ENCODE measurements at regions not wholly inside any gene's neighbourhood (a gene's known extent, or its start where the extent isn't known, plus 50 kb on each side); places are given as distances from the start of the nearest gene placed in this dataset.

- DNase-seq, result peak; percentile 5
These were observed 338.7 kb downstream of the HRH4 start for GRCh38 chr18:24799176-24799575.

- no peak for DNase-seq
These were observed 339.3 kb downstream of the HRH4 start for GRCh38 chr18:24799720-24800119.

- DNase-seq, result no peak
These were observed 340.6 kb downstream of the HRH4 start for GRCh38 chr18:24801001-24801400.

GRCh38 chr18:24802456-24802855, 342.0 kb downstream of the HRH4 start:
- DNase-seq, result no peak

GRCh38 chr18:24805156-24805555, 344.7 kb downstream of the HRH4 start:
- no peak for DNase-seq

GRCh38 chr18:24809173-24809950, 348.9 kb downstream of the HRH4 start:
- DNase-seq, result no peak

- DNase-seq, result no peak
These were observed 350.3 kb downstream of the HRH4 start for GRCh38 chr18:24810561-24811305.

GRCh38 chr18:24811950-24812681, 351.7 kb downstream of the HRH4 start:
- DNase-seq, result no peak

- DNase-seq, result no peak
These were observed 354.1 kb downstream of the HRH4 start for GRCh38 chr18:24814521-24814920.

GRCh38 chr18:24817150-24817549, 356.7 kb downstream of the HRH4 start:
- no peak for DNase-seq

- no peak for DNase-seq
These were observed 357.3 kb downstream of the HRH4 start for GRCh38 chr18:24817587-24818371.

- DNase-seq, result no peak
These were observed 358.0 kb downstream of the HRH4 start for GRCh38 chr18:24818441-24818840.

GRCh38 chr18:24819141-24819890, 358.9 kb downstream of the HRH4 start:
- DNase-seq, result no peak

- no peak for DNase-seq
These were observed 365.0 kb downstream of the HRH4 start for GRCh38 chr18:24825397-24825796.

GRCh38 chr18:24826605-24827004, 366.2 kb downstream of the HRH4 start:
- DNase-seq, result no peak

GRCh38 chr18:24827501-24827900, 367.1 kb downstream of the HRH4 start:
- no peak for DNase-seq

- no peak for DNase-seq
These were observed 370.6 kb downstream of the HRH4 start for GRCh38 chr18:24831081-24831480.

- DNase-seq, result no peak
These were observed 371.6 kb downstream of the HRH4 start for GRCh38 chr18:24831871-24832665.

- DNase-seq, result no peak
These were observed 375.3 kb downstream of the HRH4 start for GRCh38 chr18:24835751-24836150.

- no peak for DNase-seq
These were observed 376.6 kb downstream of the HRH4 start for GRCh38 chr18:24837066-24837465.

GRCh38 chr18:24840051-24840450, 379.6 kb downstream of the HRH4 start:
- no peak for DNase-seq
